ENCODE measurements at regions not wholly inside any gene's neighbourhood (a gene's known extent, or its start where the extent isn't known, plus 50 kb on each side); places are given as distances from the start of the nearest gene placed in this dataset.
"Not testable (repeated sequence)": the region's sequence is repeated elsewhere in the genome, so short reads cannot be mapped to it uniquely, and the experiment has no call there.

GRCh38 chr15:30470601-30471365 is 56.7 kb upstream of the GOLGA8R start:
- H3K27me3 ChIP-seq (ENCODE audit: control insufficient read depth, insufficient read depth, low read length); H3K9ac ChIP-seq (ENCODE audit: low read depth, low read length); H3K4me2 ChIP-seq (ENCODE audit: low read length); H3K4me1 ChIP-seq (ENCODE audit: control insufficient read depth, insufficient read depth, low read length); H3K9me3 ChIP-seq (replicated peaks; ENCODE audit: low read length); H3K36me3 ChIP-seq (ENCODE audit: insufficient read depth, low read length): not testable (repeated sequence)
- H3K4me3 ChIP-seq (ENCODE audit: low read length) = peak overlapping the region; percentile 51

- not testable (repeated sequence) for H3K27me3 ChIP-seq (ENCODE audit: control insufficient read depth, insufficient read depth, low read length); H3K4me2 ChIP-seq (ENCODE audit: low read length); H3K36me3 ChIP-seq (ENCODE audit: insufficient read depth, low read length); H3K9me3 ChIP-seq (replicated peaks; ENCODE audit: low read length); H3K4me1 ChIP-seq (ENCODE audit: control insufficient read depth, insufficient read depth, low read length); H3K9ac ChIP-seq (ENCODE audit: low read depth, low read length)
- H3K4me3 ChIP-seq (ENCODE audit: low read length) = peak overlapping the region; percentile 51
Measured at GRCh38 chr15:30471366-30471749, 57.3 kb upstream of the GOLGA8R start.

- H3K4me3 ChIP-seq (ENCODE audit: low read length); H3K4me2 ChIP-seq (ENCODE audit: low read length); H3K36me3 ChIP-seq (ENCODE audit: insufficient read depth, low read length); H3K4me1 ChIP-seq (ENCODE audit: control insufficient read depth, insufficient read depth, low read length); H3K9me3 ChIP-seq (replicated peaks; ENCODE audit: low read length); H3K27me3 ChIP-seq (ENCODE audit: control insufficient read depth, insufficient read depth, low read length); H3K9ac ChIP-seq (ENCODE audit: low read depth, low read length): not testable (repeated sequence)
Measured at GRCh38 chr15:30471817-30472551, 57.9 kb upstream of the GOLGA8R start.

GRCh38 chr15:30484887-30485286 is 67.0 kb upstream of the GOLGA8Q start:
- H3K27me3 ChIP-seq (ENCODE audit: control insufficient read depth, insufficient read depth, low read length); H3K9me3 ChIP-seq (replicated peaks; ENCODE audit: low read length); H3K36me3 ChIP-seq (ENCODE audit: insufficient read depth, low read length): not testable (repeated sequence)

GRCh38 chr15:30489237-30489636 is 62.6 kb upstream of the GOLGA8Q start:
- not testable (repeated sequence) for H3K4me1 ChIP-seq (ENCODE audit: control insufficient read depth, insufficient read depth, low read length)

More at GRCh38 chr15:30484887-30485286, 67.0 kb upstream of the GOLGA8Q start:
- not testable (repeated sequence) for H3K4me2 ChIP-seq (ENCODE audit: low read length); H3K4me3 ChIP-seq (ENCODE audit: low read length); H3K9ac ChIP-seq (ENCODE audit: low read depth, low read length); H3K4me1 ChIP-seq (ENCODE audit: control insufficient read depth, insufficient read depth, low read length)

GRCh38 chr15:30490334-30490733 is 61.5 kb upstream of the GOLGA8Q start:
- H3K4me3 ChIP-seq (ENCODE audit: low read length); H3K27me3 ChIP-seq (ENCODE audit: control insufficient read depth, insufficient read depth, low read length); H3K4me1 ChIP-seq (ENCODE audit: control insufficient read depth, insufficient read depth, low read length); H3K9ac ChIP-seq (ENCODE audit: low read depth, low read length); H3K4me2 ChIP-seq (ENCODE audit: low read length); H3K9me3 ChIP-seq (replicated peaks; ENCODE audit: low read length); H3K36me3 ChIP-seq (ENCODE audit: insufficient read depth, low read length): not testable (repeated sequence)

More at GRCh38 chr15:30489237-30489636, 62.6 kb upstream of the GOLGA8Q start:
- H3K36me3 ChIP-seq (ENCODE audit: insufficient read depth, low read length); H3K27me3 ChIP-seq (ENCODE audit: control insufficient read depth, insufficient read depth, low read length); H3K9ac ChIP-seq (ENCODE audit: low read depth, low read length); H3K4me2 ChIP-seq (ENCODE audit: low read length); H3K4me3 ChIP-seq (ENCODE audit: low read length); H3K9me3 ChIP-seq (replicated peaks; ENCODE audit: low read length): not testable (repeated sequence)

- H3K4me1 ChIP-seq (ENCODE audit: control insufficient read depth, insufficient read depth, low read length) = not testable (repeated sequence)
Measured at GRCh38 chr15:30493947-30494346, 57.9 kb upstream of the GOLGA8Q start.

GRCh38 chr15:30497275-30497674 is 54.6 kb upstream of the GOLGA8Q start:
- not testable (repeated sequence) for H3K4me1 ChIP-seq (ENCODE audit: control insufficient read depth, insufficient read depth, low read length); H3K4me2 ChIP-seq (ENCODE audit: low read length); H3K9ac ChIP-seq (ENCODE audit: low read depth, low read length); H3K27me3 ChIP-seq (ENCODE audit: control insufficient read depth, insufficient read depth, low read length); H3K9me3 ChIP-seq (replicated peaks; ENCODE audit: low read length); H3K4me3 ChIP-seq (ENCODE audit: low read length); H3K36me3 ChIP-seq (ENCODE audit: insufficient read depth, low read length)

More at GRCh38 chr15:30493947-30494346, 57.9 kb upstream of the GOLGA8Q start:
- not testable (repeated sequence) for H3K4me3 ChIP-seq (ENCODE audit: low read length); H3K9me3 ChIP-seq (replicated peaks; ENCODE audit: low read length); H3K36me3 ChIP-seq (ENCODE audit: insufficient read depth, low read length); H3K27me3 ChIP-seq (ENCODE audit: control insufficient read depth, insufficient read depth, low read length); H3K4me2 ChIP-seq (ENCODE audit: low read length); H3K9ac ChIP-seq (ENCODE audit: low read depth, low read length)

GRCh38 chr15:30499233-30499632 is 52.6 kb upstream of the GOLGA8Q start:
- not testable (repeated sequence) for H3K36me3 ChIP-seq (ENCODE audit: insufficient read depth, low read length); H3K4me3 ChIP-seq (ENCODE audit: low read length); H3K9ac ChIP-seq (ENCODE audit: low read depth, low read length); H3K4me1 ChIP-seq (ENCODE audit: control insufficient read depth, insufficient read depth, low read length); H3K9me3 ChIP-seq (replicated peaks; ENCODE audit: low read length); H3K27me3 ChIP-seq (ENCODE audit: control insufficient read depth, insufficient read depth, low read length); H3K4me2 ChIP-seq (ENCODE audit: low read length)

GRCh38 chr15:30500511-30500910 is 51.3 kb upstream of the GOLGA8Q start:
- not testable (repeated sequence) for H3K4me1 ChIP-seq (ENCODE audit: control insufficient read depth, insufficient read depth, low read length); H3K36me3 ChIP-seq (ENCODE audit: insufficient read depth, low read length); H3K27me3 ChIP-seq (ENCODE audit: control insufficient read depth, insufficient read depth, low read length); H3K9ac ChIP-seq (ENCODE audit: low read depth, low read length); H3K4me2 ChIP-seq (ENCODE audit: low read length); H3K4me3 ChIP-seq (ENCODE audit: low read length); H3K9me3 ChIP-seq (replicated peaks; ENCODE audit: low read length)
